B cell (primary cell): ENCODE measurements at regions not wholly inside any gene's neighbourhood (a gene's known extent, or its start where the extent isn't known, plus 50 kb on each side); places are given as distances from the start of the nearest gene placed in this dataset.

Source experiments
- ATAC-seq: fragments of 200-7000 bp; cut with Tn5 transposase; one replicate; pipeline ENCODE4 v1.10.0; 2021; ENCODE audit warnings: low read depth, mild to moderate bottlenecking, moderate number of reproducible peaks, moderate library complexity
- CTCF ChIA-PET: fragments of 350-600 bp; sonication (Branson Sonifier 250); formaldehyde crosslinking; loops from one replicate; lab custom pipeline; 2021; ENCODE audit warnings: antibody characterized with exemption, inconsistent platforms; lab: Charles Lee
- POLR2A ChIA-PET: fragments of 350-600 bp; sonication (Branson Sonifier 250); formaldehyde crosslinking; loops from one replicate; lab custom pipeline; 2021; ENCODE audit warnings: antibody characterized with exemption; lab: Charles Lee
- DNase-seq: peaks from one replicate; pipeline ENCODE4 v3.0.0; 2013
- H2AFZ ChIP-seq: 2 replicates; pipeline ENCODE4 v1.6.1; 2012; ENCODE audit warnings: mild to moderate bottlenecking, low read depth, low read length; ENCODE audit not compliant: insufficient read depth, poor library complexity, severe bottlenecking
- H3K27ac ChIP-seq, 2 donors: 1 replicate in 1 of 2; 2 replicates in 1 of 2; pipeline ENCODE4 v1.5.1; 2012 to 2013; ENCODE audit warnings: low read length in 2 of 2, mild to moderate bottlenecking in 2 of 2, moderate library complexity in 1 of 2
- H3K27me3 ChIP-seq, 4 experiments: fragments of 200-600 bp in 1 of 4; sonication (generic) in 1 of 4; replicated peaks in 1 of 4; 1 replicate in 2 of 4; 2 replicates in 2 of 4; pipeline versions ENCODE4 v1.6.1 to v1.7.0; 2013 to 2016; ENCODE audit warnings: low read length in 3 of 4, mild to moderate bottlenecking in 2 of 4, mixed read lengths in 1 of 4, moderate library complexity in 1 of 4; ENCODE audit not compliant: insufficient read depth in 4 of 4, control insufficient read depth in 3 of 4; ENCODE audit errors: control extremely low read depth in 1 of 4
- H3K36me3 ChIP-seq, 2 experiments: replicated peaks in 1 of 2; 1 replicate in 1 of 2; 2 replicates in 1 of 2; pipeline versions ENCODE4 v1.6.1 to v1.7.1; 2013; ENCODE audit warnings: low read length in 1 of 2; ENCODE audit not compliant: insufficient read depth in 2 of 2, control insufficient read depth in 1 of 2; ENCODE audit errors: control extremely low read depth in 1 of 2, extremely low read depth in 1 of 2
- H3K4me1 ChIP-seq, 2 donors: fragments of 200-600 bp in 1 of 2; sonication (generic) in 1 of 2; 1 replicate in 1 of 2; 2 replicates in 1 of 2; pipeline versions ENCODE4 v1.5.1 to v1.6.1; 2013 to 2017; ENCODE audit warnings: low read length in 2 of 2; ENCODE audit not compliant: control insufficient read depth in 2 of 2, insufficient read depth in 2 of 2
- H3K4me2 ChIP-seq: replicated peaks from 2 replicates; pipeline ENCODE3; 2012; ENCODE audit warnings: mild to moderate bottlenecking, low read depth, low read length; ENCODE audit not compliant: poor library complexity, severe bottlenecking
- H3K4me3 ChIP-seq, 5 experiments: fragments of 200-600 bp in 1 of 5; sonication (generic) in 1 of 5; 1 replicate in 3 of 5; 2 replicates in 2 of 5; pipeline versions ENCODE4 v1.5.1 to v1.7.0; 2011 to 2016; ENCODE audit warnings: low read length in 4 of 5, mild to moderate bottlenecking in 4 of 5, low read depth in 2 of 5, control low read depth in 1 of 5, moderate library complexity in 1 of 5; ENCODE audit not compliant: insufficient read depth in 1 of 5; ENCODE audit errors: control extremely low read depth in 1 of 5, extremely low read depth in 1 of 5
- H3K79me2 ChIP-seq: fragments of 200-600 bp; sonication (generic); one replicate; pipeline ENCODE4 v1.6.0; 2016; ENCODE audit warnings: low read length; ENCODE audit not compliant: control insufficient read depth, insufficient read depth
- H3K9ac ChIP-seq: fragments of 200-600 bp; sonication (generic); 2 replicates; pipeline ENCODE4 v1.6.1; 2017; ENCODE audit warnings: mild to moderate bottlenecking, low read length, moderate library complexity
- H3K9me3 ChIP-seq, 3 donors: one replicate each; pipeline versions ENCODE4 v1.6.1 to v1.7.1; 2013; ENCODE audit warnings: low read length in 2 of 3; ENCODE audit not compliant: control insufficient read depth in 2 of 3, insufficient read depth in 1 of 3; ENCODE audit errors: control extremely low read depth in 1 of 3
- H4K20me1 ChIP-seq: 2 replicates; pipeline ENCODE4 v1.6.0; 2012; ENCODE audit warnings: mild to moderate bottlenecking, low read length; ENCODE audit not compliant: insufficient read depth, control insufficient read depth, poor library complexity, severe bottlenecking
- H3K27ac Mint-ChIP-seq: one replicate; pipeline ENCODE4 v1.8.0; 2021; ENCODE audit warnings: mixed read lengths
- H3K27me3 Mint-ChIP-seq: one replicate; pipeline ENCODE4 v1.8.0; 2021; ENCODE audit warnings: mixed read lengths
- H3K4me1 Mint-ChIP-seq: one replicate; pipeline ENCODE4 v1.8.0; 2021; ENCODE audit warnings: mixed read lengths
- H3K4me3 Mint-ChIP-seq: one replicate; pipeline ENCODE4 v1.8.0; 2021; ENCODE audit warnings: mixed read lengths
- H3K9me3 Mint-ChIP-seq: one replicate; pipeline ENCODE4 v1.8.0; 2022; ENCODE audit warnings: mixed read lengths; ENCODE audit not compliant: insufficient read depth
- CTCF ChIP-seq: fragments of 200-600 bp; IDR thresholded peaks from one replicate; pipeline ENCODE4 v1.8.0; 2022; ENCODE audit warnings: antibody characterized with exemption, mild to moderate bottlenecking
- EZH2 ChIP-seq: IDR thresholded peaks from 2 replicates; pipeline ENCODE4 v1.6.1; 2012; ENCODE audit warnings: borderline replicate concordance, low read depth, mild to moderate bottlenecking, moderate library complexity, low read length; ENCODE audit not compliant: insufficient read depth, poor library complexity, severe bottlenecking
- WGBS: methylation state at CpG from one replicate; pipeline ENCODE4 v1.1.5; 2013; ENCODE audit warnings: missing lambda C conversion rate; ENCODE audit not compliant: insufficient coverage; 5-methylcytosine and 5-hydroxymethylcytosine counted together
- intact Hi-C: fragments of 100-400 bp; cut with micrococcal nuclease; formaldehyde crosslinking; loops from one replicate; pipeline ENCODE4 v1.10.0; 2022

- POLR2A ChIA-PET: no interaction called here
- 100% methylated on average over 1 of the region's 3 CpGs for WGBS
Measured at GRCh38 chr1:118488787-118489186, 303.8 kb upstream of the SPAG17 start.

GRCh38 chr1:118487932-118488331 is 302.9 kb upstream of the SPAG17 start:
- H3K4me3 ChIP-seq: no peak overlapping the region
- no peak overlapping the region for H2AFZ ChIP-seq
- WGBS: no CpG with 5 or more reads among the region's 2 CpGs
- H3K9ac ChIP-seq: no peak overlapping the region
- H3K27ac ChIP-seq: no peak overlapping the region
- peaks cover 0 to 3% (median 0%) of the 10 kb centered on the region in 4 experiments for H3K27me3 ChIP-seq
- H3K4me1 Mint-ChIP-seq: no peaks in the 10 kb centered on the region
- POLR2A ChIA-PET: no interaction called here
- peaks cover 5% of the 10 kb centered on the region for H3K27me3 Mint-ChIP-seq
- no peaks in the 10 kb centered on the region for H3K4me1 ChIP-seq
- no peaks in the 10 kb centered on the region for H3K9me3 Mint-ChIP-seq
- no peaks in the 10 kb centered on the region for H3K9me3 ChIP-seq
- CTCF ChIA-PET: no interaction called here
- H4K20me1 ChIP-seq: no peaks in the 10 kb centered on the region
- H3K79me2 ChIP-seq: no peaks in the 10 kb centered on the region
- H3K4me2 ChIP-seq: no peak overlapping the region
- TF ChIP-seq CTCF (no peak), EZH2 (no peak)
- intact Hi-C loops: no loop called here
- no peak for DNase-seq
- H3K36me3 ChIP-seq: no peaks in the 10 kb centered on the region
- H3K27ac Mint-ChIP-seq: no peak overlapping the region
- ATAC-seq: no peak
- H3K4me3 Mint-ChIP-seq: no peak overlapping the region

More at GRCh38 chr1:118488787-118489186, 303.8 kb upstream of the SPAG17 start:
- Histone ChIP-seq H3K79me2 (no peaks in the 10 kb centered on the region), H3K4me3 (no peak overlapping the region), H3K36me3 (no peaks in the 10 kb centered on the region), H3K27me3 (peaks cover 0 to 3% (median 0%) of the 10 kb centered on the region in 4 experiments), H3K27ac (no peak overlapping the region), H3K4me2 (no peak overlapping the region), H3K9me3 (no peaks in the 10 kb centered on the region), H3K9ac (no peak overlapping the region), H3K4me1 (no peaks in the 10 kb centered on the region), H2AFZ (no peak overlapping the region), H4K20me1 (no peaks in the 10 kb centered on the region)
- DNase-seq: no peak
- peaks cover 5% of the 10 kb centered on the region for H3K27me3 Mint-ChIP-seq
- no peak overlapping the region for H3K4me3 Mint-ChIP-seq
- intact Hi-C loops: no loop called here
- H3K9me3 Mint-ChIP-seq: no peaks in the 10 kb centered on the region
- CTCF ChIA-PET: no interaction called here
- ATAC-seq: no peak
- no peak overlapping the region for H3K27ac Mint-ChIP-seq
- H3K4me1 Mint-ChIP-seq: no peaks in the 10 kb centered on the region
- TF ChIP-seq EZH2: no peak
- TF ChIP-seq CTCF: no peak
